Sigmoid colon (tissue), 4 donors: ENCODE measurements at regions not wholly inside any gene's neighbourhood (a gene's known extent, or its start where the extent isn't known, plus 50 kb on each side); places are given as distances from the start of the nearest gene placed in this dataset.

Source experiments
- POLR2A ChIP-seq, 2 donors: fragments of 450-650 bp; IDR thresholded peaks; one replicate each; pipeline ENCODE4 v1.6.1; 2016; ENCODE audit warnings: antibody characterized with exemption in 2 of 2, mild to moderate bottlenecking in 2 of 2, moderate library complexity in 2 of 2
- POLR2AphosphoS5 ChIP-seq, 4 donors: sonication (generic); formaldehyde crosslinking; IDR thresholded peaks; one replicate each; pipeline ENCODE4 v1.6.1; 2017; ENCODE audit warnings: antibody characterized with exemption in 4 of 4

GRCh38 chr10:44619521-44619920, 234.6 kb upstream of the CXCL12 start:
- no peak for TF ChIP-seq POLR2A (IDR thresholded peaks at IDR 0.05)
- TF ChIP-seq POLR2AphosphoS5 (IDR thresholded peaks at IDR 0.05): no peak
